ENCODE measurements at regions not wholly inside any gene's neighbourhood (a gene's known extent, or its start where the extent isn't known, plus 50 kb on each side); places are given as distances from the start of the nearest gene placed in this dataset.
A peak's percentile ranks its signal among the peaks of the same experiment; 100 is the strongest.

GRCh38 chr12:100675432-100675831 lies 101.9 kb downstream of the GAS2L3 start:
- Histone ChIP-seq H4K20me1 (ENCODE audit: insufficient read depth, poor library complexity, severe bottlenecking) (no peaks in the 10 kb centered on the region), H3K9me2 (replicated peaks; ENCODE audit: insufficient read depth) (no peaks in the 10 kb centered on the region), H3K4me2 (no peak overlapping the region), H3K4me1 (ENCODE audit: insufficient read depth) (no peaks in the 10 kb centered on the region), H3K79me2 (no peaks in the 10 kb centered on the region), H3K27ac (no peak overlapping the region), H2AFZ (no peak overlapping the region), H3K9me3 (ENCODE audit: low read depth) (no peaks in the 10 kb centered on the region), H3K27me3 (no peaks in the 10 kb centered on the region), H3K36me3 (replicated peaks; ENCODE audit: insufficient read depth, low read depth) (no peaks in the 10 kb centered on the region), H3K4me3 (no peak overlapping the region)
- TF ChIP-seq EZH2phosphoT487 (IDR thresholded peaks at IDR 0.05; ENCODE audit: low read depth, severe bottlenecking, unreplicated experiment) (no peak), EZH2 (IDR thresholded peaks at IDR 0.05; ENCODE audit: borderline replicate concordance) (no peak)
- 51% methylated on average over 4 of the region's 4 CpGs for WGBS (ENCODE audit: low lambda C conversion rate, missing lambda C conversion rate)
- DNase-seq (ENCODE audit: low spot score), result peak; percentile 43

GRCh38 chr12:100681074-100681473 lies 107.6 kb downstream of the GAS2L3 start:
- H2AFZ ChIP-seq, result no peak overlapping the region
- no peaks in the 10 kb centered on the region for H3K79me2 ChIP-seq
- H3K9me3 ChIP-seq (ENCODE audit: low read depth), result no peaks in the 10 kb centered on the region
- H3K9me2 ChIP-seq (replicated peaks; ENCODE audit: insufficient read depth), result no peaks in the 10 kb centered on the region
- DNase-seq (ENCODE audit: low spot score), result no peak
- no peaks in the 10 kb centered on the region for H4K20me1 ChIP-seq (ENCODE audit: insufficient read depth, poor library complexity, severe bottlenecking)
- no peak overlapping the region for H3K4me2 ChIP-seq
- no peak overlapping the region for H3K4me3 ChIP-seq
- H3K36me3 ChIP-seq (replicated peaks; ENCODE audit: insufficient read depth, low read depth), result no peaks in the 10 kb centered on the region
- no peak for TF ChIP-seq EZH2 (IDR thresholded peaks at IDR 0.05; ENCODE audit: borderline replicate concordance)
- TF ChIP-seq CTCF (IDR thresholded peaks at IDR 0.05; ENCODE audit: poor library complexity), result no peak
- no peak for TF ChIP-seq EZH2phosphoT487 (IDR thresholded peaks at IDR 0.05; ENCODE audit: low read depth, severe bottlenecking, unreplicated experiment)
- H3K4me1 ChIP-seq (ENCODE audit: insufficient read depth), result no peaks in the 10 kb centered on the region
- H3K27me3 ChIP-seq, result no peaks in the 10 kb centered on the region
- no peak overlapping the region for H3K27ac ChIP-seq

- no peak overlapping the region for H3K27ac ChIP-seq
- H3K27me3 ChIP-seq, result no peaks in the 10 kb centered on the region
- H3K9me3 ChIP-seq (ENCODE audit: low read depth), result no peaks in the 10 kb centered on the region
- H3K79me2 ChIP-seq, result no peaks in the 10 kb centered on the region
- no peaks in the 10 kb centered on the region for H3K9me2 ChIP-seq (replicated peaks; ENCODE audit: insufficient read depth)
- no peak for DNase-seq (ENCODE audit: low spot score)
- whole genome bisulfite sequencing (ENCODE audit: low lambda C conversion rate, missing lambda C conversion rate), result 82% methylated on average over 2 of the region's 2 CpGs
- H2AFZ ChIP-seq, result no peak overlapping the region
- H3K4me2 ChIP-seq, result no peak overlapping the region
- TF ChIP-seq EZH2 (IDR thresholded peaks at IDR 0.05; ENCODE audit: borderline replicate concordance) (no peak), EZH2phosphoT487 (IDR thresholded peaks at IDR 0.05; ENCODE audit: low read depth, severe bottlenecking, unreplicated experiment) (no peak), CTCF (IDR thresholded peaks at IDR 0.05; ENCODE audit: poor library complexity) (no peak)
- no peaks in the 10 kb centered on the region for H3K4me1 ChIP-seq (ENCODE audit: insufficient read depth)
- H3K4me3 ChIP-seq, result no peak overlapping the region
- H4K20me1 ChIP-seq (ENCODE audit: insufficient read depth, poor library complexity, severe bottlenecking), result no peaks in the 10 kb centered on the region
- H3K36me3 ChIP-seq (replicated peaks; ENCODE audit: insufficient read depth, low read depth), result no peaks in the 10 kb centered on the region
Observed at GRCh38 chr12:100682178-100682577, 108.7 kb downstream of the GAS2L3 start.

- 83% methylated on average over 1 of the region's 1 CpG for WGBS (ENCODE audit: low lambda C conversion rate, missing lambda C conversion rate)
- no peak for DNase-seq (ENCODE audit: low spot score)
- no peak overlapping the region for H3K4me2 ChIP-seq
- TF ChIP-seq CTCF (IDR thresholded peaks at IDR 0.05; ENCODE audit: poor library complexity) (no peak), EZH2phosphoT487 (IDR thresholded peaks at IDR 0.05; ENCODE audit: low read depth, severe bottlenecking, unreplicated experiment) (no peak), EZH2 (IDR thresholded peaks at IDR 0.05; ENCODE audit: borderline replicate concordance) (no peak)
- no peak overlapping the region for H3K4me3 ChIP-seq
- H3K9me3 ChIP-seq (ENCODE audit: low read depth), result no peaks in the 10 kb centered on the region
- H3K9me2 ChIP-seq (replicated peaks; ENCODE audit: insufficient read depth), result no peaks in the 10 kb centered on the region
- H3K27me3 ChIP-seq, result no peaks in the 10 kb centered on the region
- no peaks in the 10 kb centered on the region for H3K4me1 ChIP-seq (ENCODE audit: insufficient read depth)
- no peak overlapping the region for H2AFZ ChIP-seq
- no peaks in the 10 kb centered on the region for H4K20me1 ChIP-seq (ENCODE audit: insufficient read depth, poor library complexity, severe bottlenecking)
- H3K36me3 ChIP-seq (replicated peaks; ENCODE audit: insufficient read depth, low read depth), result no peaks in the 10 kb centered on the region
- no peak overlapping the region for H3K27ac ChIP-seq
- H3K79me2 ChIP-seq, result no peaks in the 10 kb centered on the region
Observed at GRCh38 chr12:100687686-100688085, 106.9 kb upstream of the ANO4 start.
